ENCODE measurements at regions not wholly inside any gene's neighbourhood (a gene's known extent, or its start where the extent isn't known, plus 50 kb on each side); places are given as distances from the start of the nearest gene placed in this dataset.
"Not testable (repeated sequence)": the region's sequence is repeated elsewhere in the genome, so short reads cannot be mapped to it uniquely, and the experiment has no call there.

DNA sequence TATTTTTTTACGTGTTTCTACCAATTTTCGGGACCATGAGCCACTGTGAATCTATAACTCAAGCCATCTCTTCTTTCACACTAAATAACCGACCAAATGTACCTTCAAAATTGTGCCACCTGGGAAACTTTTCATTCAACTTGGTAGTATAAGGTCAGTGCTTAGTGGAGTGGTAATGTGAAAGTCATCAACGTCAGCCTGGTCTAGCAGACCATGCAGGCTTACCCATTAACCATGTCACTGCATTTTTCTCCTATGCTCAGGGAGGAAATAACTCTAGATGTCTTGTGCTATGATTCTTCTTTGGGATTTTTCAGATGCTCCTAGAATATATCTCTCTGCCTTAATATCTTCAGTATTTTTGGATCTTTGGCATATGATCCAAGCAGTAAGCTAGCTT lies 1075.4 kb upstream of the POT1 start:
- H3K4me3 ChIP-seq (ENCODE audit: insufficient read depth, low read depth, low read length) = no peak overlapping the region
- no peaks in the 10 kb centered on the region for H3K36me3 ChIP-seq (replicated peaks; ENCODE audit: control insufficient read depth, insufficient read depth, low read length)
- DNase-seq = no peak
- no peaks in the 10 kb centered on the region for H3K27me3 ChIP-seq (ENCODE audit: control insufficient read depth, insufficient read depth, low read length)

- no peaks in the 10 kb centered on the region for H3K27me3 ChIP-seq (ENCODE audit: control insufficient read depth, insufficient read depth, low read length)
- H3K4me3 ChIP-seq (ENCODE audit: insufficient read depth, low read depth, low read length) = no peak overlapping the region
- peaks cover 2% of the 10 kb centered on the region; the same call in 1 of the 2 replicates for H3K36me3 ChIP-seq (replicated peaks; ENCODE audit: control insufficient read depth, insufficient read depth, low read length)
- DNase-seq = no peak
Observed at GRCh38 chr7:126001349-126001748, 1071.7 kb upstream of the POT1 start.

- H3K36me3 ChIP-seq (replicated peaks; ENCODE audit: control insufficient read depth, insufficient read depth, low read length) = no peaks in the 10 kb centered on the region; the same call in 1 of the 2 replicates
- no peaks in the 10 kb centered on the region for H3K27me3 ChIP-seq (ENCODE audit: control insufficient read depth, insufficient read depth, low read length)
- no peak overlapping the region for H3K4me3 ChIP-seq (ENCODE audit: insufficient read depth, low read depth, low read length)
- no peak for DNase-seq
Observed at GRCh38 chr7:125984795-125985194, 1055.2 kb upstream of the POT1 start.

DNA sequence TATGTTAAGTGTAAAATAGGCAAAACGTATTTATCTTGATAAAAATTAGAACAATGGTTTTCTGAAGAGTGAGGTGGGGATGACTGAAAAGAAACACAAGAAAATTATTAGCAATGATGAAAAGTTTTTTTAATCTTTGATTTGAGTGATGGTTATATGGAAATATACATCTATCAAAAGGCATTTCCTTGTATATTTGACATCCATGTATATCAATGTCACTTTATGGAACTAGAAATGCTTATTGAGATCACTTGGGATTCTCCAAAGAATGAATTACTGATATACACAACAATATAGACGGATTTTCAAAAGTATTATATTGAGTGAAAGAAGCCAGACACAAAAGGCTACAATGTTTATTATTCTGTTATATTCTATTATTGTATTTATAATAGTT lies 1042.0 kb upstream of the POT1 start:
- Histone ChIP-seq H3K36me3 (replicated peaks; ENCODE audit: control insufficient read depth, insufficient read depth, low read length) (no peaks in the 10 kb centered on the region), H3K27me3 (ENCODE audit: control insufficient read depth, insufficient read depth, low read length) (no peaks in the 10 kb centered on the region), H3K4me3 (ENCODE audit: insufficient read depth, low read depth, low read length) (no peak overlapping the region)
- no peak for DNase-seq

DNA sequence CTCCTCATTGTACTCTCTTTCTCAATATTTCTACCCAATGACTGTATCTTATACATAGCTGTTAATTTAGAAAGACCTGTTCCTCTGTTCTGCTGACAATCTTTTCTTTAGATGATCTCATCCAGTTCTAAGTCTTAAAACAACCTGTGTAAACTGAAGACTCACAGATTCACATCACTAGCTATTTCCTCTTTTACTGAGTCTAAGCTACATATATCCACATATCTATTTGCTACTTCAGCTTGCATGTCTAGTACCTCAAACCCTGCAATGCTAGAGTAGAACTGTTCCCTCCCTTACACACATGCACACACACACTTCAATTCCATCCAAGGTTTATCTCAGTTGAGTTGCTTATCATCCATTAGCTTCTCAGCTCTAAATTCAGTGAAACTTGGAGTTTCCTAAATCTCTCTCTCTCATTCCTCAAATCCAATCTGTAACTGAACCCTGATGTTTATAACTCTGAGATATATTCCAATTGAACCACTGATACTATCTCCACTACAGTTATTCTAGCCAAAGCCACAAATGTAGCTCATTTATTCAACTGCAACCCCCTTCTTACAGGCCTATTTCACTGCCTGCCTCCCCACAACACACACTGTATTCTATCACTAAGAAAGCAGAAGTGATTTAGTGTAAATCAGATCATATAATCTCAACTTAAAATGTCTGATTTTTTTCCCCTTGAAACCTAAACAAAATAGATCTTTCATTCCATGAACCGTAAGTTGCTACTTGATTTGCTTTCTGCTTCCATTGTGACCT lies 1036.8 kb upstream of the POT1 start:
- no peak overlapping the region for H3K4me3 ChIP-seq (ENCODE audit: insufficient read depth, low read depth, low read length)
- H3K36me3 ChIP-seq (replicated peaks; ENCODE audit: control insufficient read depth, insufficient read depth, low read length) = no peaks in the 10 kb centered on the region
- no peak for DNase-seq
- no peaks in the 10 kb centered on the region for H3K27me3 ChIP-seq (ENCODE audit: control insufficient read depth, insufficient read depth, low read length)

DNA sequence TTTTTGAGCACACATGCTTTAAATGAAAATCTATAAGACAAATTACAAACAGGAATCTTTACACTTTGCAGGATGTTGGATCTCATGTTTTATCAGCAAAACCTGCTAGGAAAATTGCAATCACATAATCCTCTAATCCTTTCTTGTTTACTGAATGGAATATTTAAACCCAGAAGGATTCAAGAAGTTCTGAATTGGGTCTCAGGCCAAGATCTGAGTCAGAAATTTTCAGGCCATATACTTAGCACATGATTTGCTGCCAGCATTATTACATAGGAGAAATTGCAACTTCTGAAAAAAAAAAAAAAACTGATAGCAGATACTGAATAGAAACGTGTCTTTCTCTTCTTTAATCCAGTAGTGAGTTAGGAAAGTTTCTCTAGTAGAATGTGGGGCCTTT lies 1005.3 kb upstream of the POT1 start:
- Histone ChIP-seq H3K4me3 (ENCODE audit: insufficient read depth, low read depth, low read length) (no peak overlapping the region), H3K27me3 (ENCODE audit: control insufficient read depth, insufficient read depth, low read length) (no peaks in the 10 kb centered on the region)
- DNase-seq = no peak

GRCh38 chr7:125934539-125934938 lies 1004.9 kb upstream of the POT1 start:
- H3K36me3 ChIP-seq (replicated peaks; ENCODE audit: control insufficient read depth, insufficient read depth, low read length) = peaks cover 2% of the 10 kb centered on the region
- H3K4me3 ChIP-seq (ENCODE audit: insufficient read depth, low read depth, low read length) = no peak overlapping the region
- no peak for DNase-seq
- no peaks in the 10 kb centered on the region for H3K27me3 ChIP-seq (ENCODE audit: control insufficient read depth, insufficient read depth, low read length)

More for the DNA sequence above, 1005.3 kb upstream of the POT1 start:
- H3K36me3 ChIP-seq (replicated peaks; ENCODE audit: control insufficient read depth, insufficient read depth, low read length) = peaks cover 2% of the 10 kb centered on the region

- Histone ChIP-seq H3K4me3 (ENCODE audit: insufficient read depth, low read depth, low read length) (no peak overlapping the region), H3K36me3 (replicated peaks; ENCODE audit: control insufficient read depth, insufficient read depth, low read length) (peaks cover 2% of the 10 kb centered on the region), H3K27me3 (ENCODE audit: control insufficient read depth, insufficient read depth, low read length) (no peaks in the 10 kb centered on the region)
- DNase-seq = no peak
Observed at GRCh38 chr7:125930848-125931247, 1001.2 kb upstream of the POT1 start.

DNA sequence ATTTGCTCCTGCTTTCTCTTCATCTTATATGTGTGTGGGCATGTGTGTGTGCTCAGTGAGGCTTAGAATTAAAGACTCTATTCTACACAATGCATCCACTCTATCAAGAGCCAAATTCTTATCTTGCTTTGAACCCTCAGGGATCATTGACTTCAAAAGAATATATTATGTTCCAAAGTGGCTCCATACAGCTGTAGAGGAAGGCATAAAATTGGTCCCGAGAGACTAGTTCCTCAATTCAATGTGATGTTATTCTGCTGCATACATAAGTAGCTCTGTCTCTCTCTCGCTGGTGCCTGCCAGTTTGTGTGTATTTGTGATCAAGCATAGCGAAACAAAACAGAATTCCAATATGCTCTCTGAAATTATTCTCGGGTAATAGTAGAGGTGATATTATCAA lies 997.9 kb upstream of the POT1 start:
- Histone ChIP-seq H3K27me3 (ENCODE audit: control insufficient read depth, insufficient read depth, low read length) (no peaks in the 10 kb centered on the region), H3K36me3 (replicated peaks; ENCODE audit: control insufficient read depth, insufficient read depth, low read length) (no peaks in the 10 kb centered on the region; the same call in none of the 2 replicates), H3K4me3 (ENCODE audit: insufficient read depth, low read depth, low read length) (no peak overlapping the region)
- no peak for DNase-seq

- no peaks in the 10 kb centered on the region; the same call in 1 of the 2 replicates for H3K36me3 ChIP-seq (replicated peaks; ENCODE audit: control insufficient read depth, insufficient read depth, low read length)
- no peak overlapping the region for H3K4me3 ChIP-seq (ENCODE audit: insufficient read depth, low read depth, low read length)
- no peak for DNase-seq
- H3K27me3 ChIP-seq (ENCODE audit: control insufficient read depth, insufficient read depth, low read length) = no peaks in the 10 kb centered on the region
Observed at GRCh38 chr7:125926621-125927020, 997.0 kb upstream of the POT1 start.

DNA sequence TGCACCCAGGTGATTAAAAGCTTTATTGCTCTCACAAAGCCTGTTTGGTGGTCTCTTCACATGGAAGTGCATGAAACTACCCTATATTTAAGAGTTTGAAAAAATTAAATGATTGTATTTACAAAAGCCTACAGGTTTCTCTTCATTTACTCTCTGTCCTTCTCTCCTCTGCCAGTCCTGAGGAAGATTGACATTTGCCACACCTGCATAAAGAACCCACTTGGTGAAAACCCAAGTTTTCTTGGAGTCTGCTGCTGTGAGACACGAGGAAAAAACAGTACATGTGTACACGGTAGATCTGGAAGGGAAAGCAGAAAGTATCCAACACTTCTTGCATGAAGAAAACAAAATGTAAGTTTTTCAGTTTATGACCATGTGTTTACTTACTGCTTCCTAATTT lies 994.4 kb upstream of the POT1 start:
- Histone ChIP-seq H3K36me3 (replicated peaks; ENCODE audit: control insufficient read depth, insufficient read depth, low read length) (no peaks in the 10 kb centered on the region; the same call in 1 of the 2 replicates), H3K27me3 (ENCODE audit: control insufficient read depth, insufficient read depth, low read length) (no peaks in the 10 kb centered on the region), H3K4me3 (ENCODE audit: insufficient read depth, low read depth, low read length) (peak overlapping the region; percentile 17)
- no peak for DNase-seq

DNA sequence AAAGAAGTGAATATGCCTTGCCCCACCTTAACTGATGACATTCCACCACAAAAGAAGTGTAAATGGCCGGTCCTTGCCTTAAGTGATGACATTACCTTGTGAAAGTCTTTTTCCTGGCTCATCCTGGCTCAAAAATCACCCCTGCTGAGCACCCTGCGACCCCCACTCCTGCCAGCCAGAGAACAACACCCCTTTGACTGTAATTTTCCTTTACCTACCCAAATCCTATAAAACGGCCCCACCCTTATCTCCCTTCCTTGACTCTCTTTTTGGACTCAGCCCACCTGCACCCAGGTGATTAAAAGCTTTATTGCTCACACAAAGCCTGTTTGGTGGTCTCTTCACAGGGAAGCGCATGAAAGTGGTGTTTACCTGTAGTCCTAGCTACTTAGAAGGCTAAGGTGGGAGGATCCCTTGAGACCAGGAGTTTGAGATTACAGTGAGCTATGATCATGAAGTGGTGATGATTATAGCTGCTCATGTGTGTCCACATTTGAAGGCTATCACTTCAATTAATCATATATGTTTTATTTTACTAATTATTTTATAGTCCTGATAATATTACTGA lies 985.8 kb upstream of the POT1 start:
- not testable (repeated sequence) for H3K36me3 ChIP-seq (replicated peaks; ENCODE audit: control insufficient read depth, insufficient read depth, low read length); H3K27me3 ChIP-seq (ENCODE audit: control insufficient read depth, insufficient read depth, low read length); DNase-seq; H3K4me3 ChIP-seq (ENCODE audit: insufficient read depth, low read depth, low read length)

DNA sequence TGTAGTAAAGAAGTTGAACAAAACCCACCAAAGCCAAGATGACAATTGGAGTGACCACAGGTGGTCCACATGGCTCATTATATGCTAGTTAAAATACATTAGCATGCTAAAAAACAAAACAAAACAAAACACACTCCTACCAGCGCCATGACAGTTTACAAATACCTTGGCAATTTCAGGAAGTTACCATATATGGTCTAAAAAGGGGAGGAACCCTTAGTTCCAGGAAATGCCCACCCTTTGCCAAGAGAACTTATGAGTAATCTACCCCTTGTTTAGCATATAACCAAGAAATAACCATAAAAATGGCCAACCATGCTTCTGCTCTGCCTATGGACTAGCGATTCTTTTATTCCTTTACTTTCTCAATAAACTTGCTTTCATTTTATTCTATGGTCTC lies 979.1 kb upstream of the POT1 start:
- DNase-seq = no peak
- H3K27me3 ChIP-seq (ENCODE audit: control insufficient read depth, insufficient read depth, low read length) = no peaks in the 10 kb centered on the region
- no peaks in the 10 kb centered on the region for H3K36me3 ChIP-seq (replicated peaks; ENCODE audit: control insufficient read depth, insufficient read depth, low read length)
- H3K4me3 ChIP-seq (ENCODE audit: insufficient read depth, low read depth, low read length) = no peak overlapping the region

DNA sequence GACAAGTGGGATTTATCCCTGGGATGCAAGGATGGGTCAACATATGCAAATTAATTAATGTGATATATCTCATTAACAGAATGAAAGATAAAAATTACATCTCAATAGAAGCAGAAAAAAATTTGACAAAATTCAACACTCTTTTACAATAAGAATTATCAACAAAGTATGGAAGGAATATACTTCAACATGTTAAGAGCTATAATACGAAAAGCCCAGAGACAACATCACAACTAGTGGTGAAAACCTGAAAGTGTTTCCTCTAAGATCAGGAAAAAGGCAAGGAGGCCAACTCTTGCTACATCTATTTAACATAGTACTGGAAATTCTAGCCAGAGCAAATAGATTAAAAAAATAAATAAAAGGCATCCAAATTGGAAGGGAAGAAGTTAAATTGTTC lies 970.0 kb upstream of the POT1 start:
- Histone ChIP-seq H3K27me3 (ENCODE audit: control insufficient read depth, insufficient read depth, low read length) (no peaks in the 10 kb centered on the region), H3K4me3 (ENCODE audit: insufficient read depth, low read depth, low read length) (no peak overlapping the region), H3K36me3 (replicated peaks; ENCODE audit: control insufficient read depth, insufficient read depth, low read length) (no peaks in the 10 kb centered on the region)
- no peak for DNase-seq

DNA sequence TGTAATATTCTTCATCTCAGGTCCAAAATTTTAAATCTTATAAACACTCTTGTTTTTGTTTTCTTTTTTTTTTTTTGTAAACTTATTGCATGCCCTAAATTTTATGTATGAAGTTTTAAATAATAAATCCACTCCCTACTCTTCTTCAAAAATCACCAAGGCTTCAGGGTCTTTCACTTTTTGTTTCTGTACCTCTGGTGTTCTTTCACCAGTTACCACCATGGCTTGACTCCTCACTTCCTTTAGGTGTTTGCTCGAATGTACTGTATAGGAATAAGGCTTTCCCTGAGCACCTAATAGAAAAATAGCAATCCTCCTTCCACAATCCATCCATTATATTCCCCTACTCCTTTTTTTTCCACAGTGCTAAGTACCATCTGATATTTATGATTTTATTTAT lies 962.8 kb upstream of the POT1 start:
- no peak overlapping the region for H3K4me3 ChIP-seq (ENCODE audit: insufficient read depth, low read depth, low read length)
- no peaks in the 10 kb centered on the region for H3K36me3 ChIP-seq (replicated peaks; ENCODE audit: control insufficient read depth, insufficient read depth, low read length)
- H3K27me3 ChIP-seq (ENCODE audit: control insufficient read depth, insufficient read depth, low read length) = no peaks in the 10 kb centered on the region
- DNase-seq = no peak
